PC-9 (cell line): ENCODE measurements at regions not wholly inside any gene's neighbourhood (a gene's known extent, or its start where the extent isn't known, plus 50 kb on each side); places are given as distances from the start of the nearest gene placed in this dataset.

Experiments
- BruUV-seq: library from RNA; stranded (reverse); fragments of 400-500 nt; replicated peaks from 2 replicates; lab custom pipeline; 2021; lab: Mats Ljungman, UMichigan
- CTCF ChIA-PET: fragments of 300-600 bp; sonication (Branson Sonifier 250); formaldehyde crosslinking; loops from one replicate; lab custom pipeline; 2022; ENCODE audit warnings: antibody characterized with exemption; lab: Charles Lee
- POLR2A ChIA-PET: fragments of 300-600 bp; sonication (Branson Sonifier 250); formaldehyde crosslinking; loops from one replicate; lab custom pipeline; 2022; ENCODE audit warnings: antibody characterized with exemption; ENCODE audit not compliant: unreplicated experiment; lab: Charles Lee
- DNase-seq, 2 experiments: peaks; one replicate each; pipeline versions ENCODE4 v3.0.0 to v3.0.0-alpha.2; 2015 to 2022; ENCODE audit warnings: mixed read lengths in 1 of 2
- H2AFZ ChIP-seq: fragments of 200-600 bp; sonication (generic); 2 replicates; pipeline ENCODE4 v1.8.1; 2017; ENCODE audit warnings: antibody characterized with exemption
- H3F3A ChIP-seq: fragments of 200-600 bp; sonication (generic); 2 replicates; pipeline ENCODE4 v1.8.1; 2017; ENCODE audit warnings: antibody characterized with exemption, mild to moderate bottlenecking, low read depth; ENCODE audit not compliant: insufficient read depth
- H3K27ac ChIP-seq: fragments of 200-600 bp; sonication (generic); 2 replicates; pipeline ENCODE4 v1.6.1; 2016; ENCODE audit warnings: mixed run types
- H3K27me3 ChIP-seq: fragments of 200-600 bp; sonication (generic); 2 replicates; pipeline ENCODE4 v1.6.1; 2016; ENCODE audit warnings: low read depth, mixed run types; ENCODE audit not compliant: insufficient read depth
- H3K36me3 ChIP-seq: fragments of 200-600 bp; sonication (generic); 2 replicates; pipeline ENCODE4 v1.6.1; 2016; ENCODE audit warnings: low read depth, mixed run types
- H3K4me1 ChIP-seq: fragments of 200-600 bp; sonication (generic); replicated peaks from 2 replicates; pipeline ENCODE4 v1.6.1; 2016; ENCODE audit warnings: mixed run types; ENCODE audit not compliant: insufficient read depth
- H3K4me2 ChIP-seq: fragments of 200-600 bp; sonication (generic); 2 replicates; pipeline ENCODE4 v1.6.1; 2017; ENCODE audit warnings: mixed run types
- H3K4me3 ChIP-seq: fragments of 200-600 bp; sonication (generic); 2 replicates; pipeline ENCODE4 v1.6.1; 2016; ENCODE audit warnings: mixed run types
- H3K79me2 ChIP-seq: fragments of 200-600 bp; sonication (generic); 2 replicates; pipeline ENCODE4 v1.6.1; 2017; ENCODE audit warnings: low read depth, mixed run types
- H3K9me2 ChIP-seq: fragments of 200-600 bp; sonication (generic); 2 replicates; pipeline ENCODE4 v1.8.1; 2017; ENCODE audit warnings: mild to moderate bottlenecking; ENCODE audit not compliant: insufficient read depth
- H3K9me3 ChIP-seq: fragments of 200-600 bp; sonication (generic); 2 replicates; pipeline ENCODE4 v1.8.1; 2016; ENCODE audit warnings: low read depth; ENCODE audit not compliant: insufficient read depth
- H4K20me1 ChIP-seq: fragments of 200-600 bp; sonication (generic); 2 replicates; pipeline ENCODE4 v1.8.1; 2017; ENCODE audit not compliant: insufficient read depth
- EZH2 ChIP-seq: fragments of 200-600 bp; sonication (generic); IDR thresholded peaks from 2 replicates; pipeline ENCODE4 v1.8.0; 2017; ENCODE audit warnings: antibody characterized with exemption, low read depth
- intact Hi-C: fragments of 100-400 bp; cut with micrococcal nuclease; formaldehyde crosslinking; loops from one replicate; pipeline ENCODE4 v1.10.0; 2022; ENCODE audit not compliant: unreplicated experiment
- TF ChIP-seq, protein P1 (sequence below): fragments of 200-600 bp; sonication (generic); conservative IDR thresholded peaks from 2 replicates; pipeline ENCODE4 v1.6.1; 2017; ENCODE audit warnings: mixed run types, antibody characterized with exemption, mild to moderate bottlenecking, moderate library complexity

DNA sequence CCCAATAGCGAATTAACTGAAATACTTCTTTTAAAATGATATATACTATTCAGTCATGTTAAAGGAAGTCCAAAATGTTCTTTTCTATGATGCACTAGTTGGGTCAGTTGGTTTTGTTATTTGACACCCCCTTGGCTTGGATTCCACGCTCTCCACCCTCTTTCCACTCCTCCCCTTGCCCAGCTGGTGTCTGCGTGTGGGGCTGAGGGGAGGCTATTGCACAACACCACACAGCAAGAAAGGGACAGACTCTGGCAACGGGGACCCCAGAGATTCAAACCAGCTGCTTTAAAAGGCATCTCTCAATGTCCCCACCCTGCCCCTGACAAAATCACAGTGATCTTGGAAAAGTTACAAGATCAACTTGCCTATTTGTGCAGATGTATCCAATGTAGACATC lies 394.3 kb downstream of the TGFB2 start:
- Histone ChIP-seq H3K36me3 (no peaks in the 10 kb centered on the region), H3K27me3 (no peaks in the 10 kb centered on the region), H3F3A (no peaks in the 10 kb centered on the region), H3K9me2 (no peaks in the 10 kb centered on the region), H3K9me3 (no peaks in the 10 kb centered on the region; the same call in 1 of the 2 replicates), H3K79me2 (no peaks in the 10 kb centered on the region), H3K4me3 (no peak overlapping the region), H3K27ac (no peak overlapping the region), H3K4me1 (no peaks in the 10 kb centered on the region), H4K20me1 (no peaks in the 10 kb centered on the region), H3K4me2 (no peak overlapping the region), H2AFZ (no peak overlapping the region)
- no peak for TF ChIP-seq EZH2
- TF ChIP-seq, protein P1, sequence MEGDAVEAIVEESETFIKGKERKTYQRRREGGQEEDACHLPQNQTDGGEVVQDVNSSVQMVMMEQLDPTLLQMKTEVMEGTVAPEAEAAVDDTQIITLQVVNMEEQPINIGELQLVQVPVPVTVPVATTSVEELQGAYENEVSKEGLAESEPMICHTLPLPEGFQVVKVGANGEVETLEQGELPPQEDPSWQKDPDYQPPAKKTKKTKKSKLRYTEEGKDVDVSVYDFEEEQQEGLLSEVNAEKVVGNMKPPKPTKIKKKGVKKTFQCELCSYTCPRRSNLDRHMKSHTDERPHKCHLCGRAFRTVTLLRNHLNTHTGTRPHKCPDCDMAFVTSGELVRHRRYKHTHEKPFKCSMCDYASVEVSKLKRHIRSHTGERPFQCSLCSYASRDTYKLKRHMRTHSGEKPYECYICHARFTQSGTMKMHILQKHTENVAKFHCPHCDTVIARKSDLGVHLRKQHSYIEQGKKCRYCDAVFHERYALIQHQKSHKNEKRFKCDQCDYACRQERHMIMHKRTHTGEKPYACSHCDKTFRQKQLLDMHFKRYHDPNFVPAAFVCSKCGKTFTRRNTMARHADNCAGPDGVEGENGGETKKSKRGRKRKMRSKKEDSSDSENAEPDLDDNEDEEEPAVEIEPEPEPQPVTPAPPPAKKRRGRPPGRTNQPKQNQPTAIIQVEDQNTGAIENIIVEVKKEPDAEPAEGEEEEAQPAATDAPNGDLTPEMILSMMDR: no peak
- POLR2A ChIA-PET: no interaction called here
- no peak for DNase-seq
- no TSS peak for BruUV-seq
- intact Hi-C loops: no loop called here
- CTCF ChIA-PET: no interaction called here

DNA sequence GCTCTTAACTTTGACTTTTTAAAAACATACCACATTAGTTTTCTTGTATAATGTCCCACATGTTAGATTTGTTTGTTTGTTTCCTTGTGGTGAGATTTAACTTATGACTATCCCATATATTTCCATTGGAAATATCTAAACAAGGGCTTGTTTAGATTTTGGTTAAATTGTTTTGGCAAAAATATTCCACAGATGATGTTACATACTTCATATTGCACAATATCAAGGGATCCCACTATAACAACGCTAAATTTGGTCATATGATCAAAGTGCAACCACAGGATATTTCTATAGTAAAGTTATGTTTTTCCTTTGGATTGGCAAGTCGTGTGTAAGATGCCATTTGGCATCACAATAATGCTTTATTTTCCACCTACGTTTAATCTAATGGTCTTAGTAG lies 396.7 kb downstream of the TGFB2 start:
- no peak overlapping the region for H3K27ac ChIP-seq
- no peak for TF ChIP-seq EZH2
- TF ChIP-seq, protein P1: no peak
- no peak for DNase-seq
- H3K36me3 ChIP-seq: no peaks in the 10 kb centered on the region
- CTCF ChIA-PET: no interaction called here
- no peaks in the 10 kb centered on the region for H3K79me2 ChIP-seq
- H3K9me2 ChIP-seq: peaks cover 6% of the 10 kb centered on the region; the same call in 1 of the 2 replicates
- intact Hi-C loops: loop anchor here (2.0 kb wide), 1 partner anchor 19 kb away; no protein-coding TSS in a partner anchor
- H3K4me1 ChIP-seq: no peaks in the 10 kb centered on the region
- H3K9me3 ChIP-seq: no peaks in the 10 kb centered on the region; the same call in 1 of the 2 replicates
- no peak overlapping the region for H2AFZ ChIP-seq
- H4K20me1 ChIP-seq: no peaks in the 10 kb centered on the region
- H3K27me3 ChIP-seq: no peaks in the 10 kb centered on the region
- H3K4me2 ChIP-seq: no peak overlapping the region
- POLR2A ChIA-PET: no interaction called here
- H3F3A ChIP-seq: no peaks in the 10 kb centered on the region
- no peak overlapping the region for H3K4me3 ChIP-seq
- no TSS peak for BruUV-seq

DNA sequence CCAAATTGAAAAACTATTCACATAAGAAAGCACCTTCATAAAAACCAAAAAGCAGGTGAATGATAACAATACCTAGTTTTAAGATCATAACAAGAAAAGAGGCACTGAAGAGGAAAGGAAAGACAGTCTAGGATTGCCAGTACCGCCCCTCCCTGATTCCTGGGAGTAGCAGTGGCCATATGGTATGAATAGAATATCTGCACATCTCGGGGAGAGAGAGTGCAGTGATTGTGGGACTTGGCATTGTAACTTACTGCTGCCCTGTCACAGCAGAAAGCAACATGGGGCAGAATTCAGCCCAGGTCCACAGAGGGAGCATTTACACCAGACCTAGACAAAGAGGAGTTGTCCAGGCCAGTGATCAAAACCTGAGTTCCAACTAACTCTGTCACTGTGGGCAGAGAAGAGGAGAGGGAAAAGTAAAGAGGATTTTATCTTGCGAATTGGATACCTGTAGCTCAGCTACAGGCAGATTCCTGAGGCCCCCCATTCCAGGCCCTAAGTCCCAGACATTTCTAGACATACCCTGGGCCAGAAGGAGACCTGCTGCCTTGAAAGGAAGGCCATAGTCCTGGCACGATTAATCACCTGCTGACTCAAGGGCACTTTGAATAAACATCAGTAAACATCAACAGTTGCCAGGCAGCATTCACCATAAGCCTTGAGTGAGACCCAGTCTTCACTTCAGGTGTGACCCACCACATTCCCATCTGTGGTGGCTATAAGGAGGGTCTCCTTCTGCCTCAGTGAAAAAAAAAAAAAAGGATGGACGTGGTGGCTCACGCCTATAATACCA lies 397.5 kb downstream of the TGFB2 start:
- Histone ChIP-seq H3K9me2 (peaks cover 6% of the 10 kb centered on the region; the same call in 1 of the 2 replicates), H3K4me1 (no peaks in the 10 kb centered on the region), H3K79me2 (no peaks in the 10 kb centered on the region), H3F3A (no peaks in the 10 kb centered on the region), H3K4me3 (no peak overlapping the region), H3K27me3 (no peaks in the 10 kb centered on the region), H4K20me1 (no peaks in the 10 kb centered on the region), H3K27ac (no peak overlapping the region), H3K36me3 (no peaks in the 10 kb centered on the region), H2AFZ (no peak overlapping the region), H3K4me2 (no peak overlapping the region), H3K9me3 (no peaks in the 10 kb centered on the region; the same call in none of the 2 replicates)
- CTCF ChIA-PET: no interaction called here
- TF ChIP-seq EZH2: no peak
- TF ChIP-seq, protein P1: no peak
- intact Hi-C loops: loop anchor here (2.0 kb wide), 1 partner anchor 20 kb away; no protein-coding TSS in a partner anchor
- no TSS peak for BruUV-seq
- DNase-seq: no peak
- POLR2A ChIA-PET: no interaction called here
